Gastroesophageal sphincter (tissue), 4 donors: ENCODE measurements at regions not wholly inside any gene's neighbourhood (a gene's known extent, or its start where the extent isn't known, plus 50 kb on each side); places are given as distances from the start of the nearest gene placed in this dataset.

ENCODE experiments used
- ATAC-seq: fragments of 150-250 bp; one replicate; pipeline ENCODE4 v1.9.1; 2016; ENCODE audit warnings: mild to moderate bottlenecking, moderate library complexity
- H3K27ac ChIP-seq, 4 donors: fragments of 200-600 bp; sonication (generic) in 3 of 4; 1 replicate in 3 of 4; 2 replicates in 1 of 4; pipeline ENCODE4 v1.5.1; 2016 to 2019
- H3K27me3 ChIP-seq: fragments of 200-600 bp; sonication (generic); one replicate; pipeline ENCODE4 v1.5.1; 2019
- H3K36me3 ChIP-seq, 2 donors: fragments of 200-600 bp; sonication (generic); one replicate each; pipeline ENCODE4 v1.5.1; 2019; ENCODE audit warnings: control low read depth in 1 of 2
- H3K4me1 ChIP-seq, 3 donors: fragments of 200-600 bp; sonication (generic); 1 replicate in 2 of 3; 2 replicates in 1 of 3; pipeline ENCODE4 v1.5.1; 2016 to 2019; ENCODE audit warnings: control low read depth in 2 of 3
- H3K4me3 ChIP-seq, 2 donors: fragments of 200-600 bp; sonication (generic); one replicate each; pipeline ENCODE4 v1.5.1; 2019; ENCODE audit warnings: mild to moderate bottlenecking in 1 of 2, moderate library complexity in 1 of 2
- H3K9me3 ChIP-seq, 3 donors: fragments of 200-600 bp; sonication (generic); one replicate each; pipeline ENCODE4 v1.5.1; 2017 to 2019; ENCODE audit warnings: control low read depth in 2 of 3
- CTCF ChIP-seq, 4 experiments: fragments of 200-600 bp in 2 of 4; fragments of 450-650 bp in 2 of 4; sonication (generic) in 1 of 4; IDR thresholded peaks; one replicate each; pipeline ENCODE4 v1.5.1; 2017 to 2019; ENCODE audit warnings: antibody characterized with exemption in 4 of 4, mild to moderate bottlenecking in 2 of 4, moderate library complexity in 2 of 4
- EP300 ChIP-seq: sonication (generic); formaldehyde crosslinking; IDR thresholded peaks from one replicate; pipeline ENCODE4 v1.6.1; 2017; ENCODE audit warnings: antibody characterized with exemption, mild to moderate bottlenecking
- POLR2A ChIP-seq, 2 donors: fragments of 450-650 bp; IDR thresholded peaks; one replicate each; pipeline ENCODE4 v1.6.1; 2017; ENCODE audit warnings: antibody characterized with exemption in 2 of 2, mild to moderate bottlenecking in 2 of 2, moderate library complexity in 1 of 2
- POLR2AphosphoS5 ChIP-seq: sonication (generic); formaldehyde crosslinking; IDR thresholded peaks from one replicate; pipeline ENCODE4 v1.6.1; 2017; ENCODE audit warnings: antibody characterized with exemption
- WGBS, 2 donors: methylation state at CpG; one replicate each; pipeline ENCODE4 v1.1.5; 2018; ENCODE audit warnings: low coverage in 1 of 2; 5-methylcytosine and 5-hydroxymethylcytosine counted together

- TF ChIP-seq EP300: no peak
- TF ChIP-seq POLR2A (IDR thresholded peaks at IDR 0.05): no peak
- no peak for TF ChIP-seq POLR2AphosphoS5
- no peak for TF ChIP-seq CTCF (IDR thresholded peaks at IDR 0.05)
- Histone ChIP-seq H3K27me3 (peaks cover 97% of the 10 kb centered on the region), H3K4me1 (no peaks in the 10 kb centered on the region), H3K27ac (no peak overlapping the region), H3K9me3 (peaks cover 0 to 13% (median 0%) of the 10 kb centered on the region in 3 donors), H3K4me3 (no peak overlapping the region), H3K36me3 (no peaks in the 10 kb centered on the region)
- WGBS, 2 donors: 83% methylated on average over 1 of the region's 3 CpGs; no CpG with 5 or more reads in 1 of the 2 donors
- ATAC-seq: no peak
Observed at GRCh38 chr1:18540136-18540765, 59.5 kb downstream of the KLHDC7A start.

GRCh38 chr1:18541046-18541795 lies 60.5 kb downstream of the KLHDC7A start:
- no peak for ATAC-seq
- Histone ChIP-seq H3K4me3 (no peak overlapping the region), H3K9me3 (peaks cover 0 to 13% (median 0%) of the 10 kb centered on the region in 3 donors), H3K4me1 (no peaks in the 10 kb centered on the region), H3K27me3 (peaks cover 97% of the 10 kb centered on the region), H3K36me3 (no peaks in the 10 kb centered on the region), H3K27ac (no peak overlapping the region)
- WGBS, 2 donors: 95 to 100% methylated on average over 2 to 4 of the region's 9 CpGs
- TF ChIP-seq POLR2AphosphoS5 (no peak), POLR2A (IDR thresholded peaks at IDR 0.05) (no peak), CTCF (IDR thresholded peaks at IDR 0.05) (no peak)

- Histone ChIP-seq H3K4me1 (no peaks in the 10 kb centered on the region), H3K4me3 (no peak overlapping the region), H3K9me3 (peaks cover 0 to 13% (median 0%) of the 10 kb centered on the region in 3 donors), H3K27ac (no peak overlapping the region), H3K36me3 (no peaks in the 10 kb centered on the region), H3K27me3 (peaks cover 97% of the 10 kb centered on the region)
- no peak for ATAC-seq
- 15 to 20% methylated on average over 1 to 4 of the region's 8 CpGs for WGBS, 2 donors
- TF ChIP-seq EP300 (no peak), POLR2AphosphoS5 (no peak), CTCF (IDR thresholded peaks at IDR 0.05) (no peak), POLR2A (IDR thresholded peaks at IDR 0.05) (no peak)
Observed at GRCh38 chr1:18542351-18542750, 61.6 kb downstream of the KLHDC7A start.

- Histone ChIP-seq H3K27ac (no peak overlapping the region), H3K4me3 (no peak overlapping the region), H3K9me3 (peaks cover 0 to 13% (median 0%) of the 10 kb centered on the region in 3 donors), H3K36me3 (no peaks in the 10 kb centered on the region), H3K27me3 (peaks cover 97% of the 10 kb centered on the region), H3K4me1 (no peaks in the 10 kb centered on the region)
- 40 to 49% methylated on average over 2 to 3 of the region's 8 CpGs for WGBS, 2 donors
- no peak for ATAC-seq
- TF ChIP-seq POLR2AphosphoS5 (no peak), EP300 (no peak), POLR2A (IDR thresholded peaks at IDR 0.05) (no peak), CTCF (IDR thresholded peaks at IDR 0.05) (no peak)
Observed at GRCh38 chr1:18546026-18546425, 65.3 kb downstream of the KLHDC7A start.

- Histone ChIP-seq H3K27ac (no peak overlapping the region), H3K9me3 (peaks cover 0 to 13% (median 0%) of the 10 kb centered on the region in 3 donors), H3K36me3 (no peaks in the 10 kb centered on the region), H3K4me1 (no peaks in the 10 kb centered on the region), H3K4me3 (no peak overlapping the region), H3K27me3 (peaks cover 97% of the 10 kb centered on the region)
- TF ChIP-seq EP300 (no peak), POLR2AphosphoS5 (no peak), CTCF (IDR thresholded peaks at IDR 0.05) (no peak), POLR2A (IDR thresholded peaks at IDR 0.05) (no peak)
- 49 to 56% methylated on average over 3 of the region's 4 CpGs for WGBS, 2 donors
- ATAC-seq: no peak
Observed at GRCh38 chr1:18547460-18547859, 66.7 kb downstream of the KLHDC7A start.
